HG02870 (cell line): ENCODE measurements at regions not wholly inside any gene's neighbourhood (a gene's known extent, or its start where the extent isn't known, plus 50 kb on each side); places are given as distances from the start of the nearest gene placed in this dataset.
"Not testable (repeated sequence)": the region's sequence is repeated elsewhere in the genome, so short reads cannot be mapped to it uniquely, and the experiment has no call there.

Source experiments
- ATAC-seq: cut with Tn5 transposase; IDR thresholded peaks from one replicate; pipeline ENCODE4 v1.9.1; 2021; ENCODE audit warnings: mild to moderate bottlenecking, moderate library complexity; ENCODE audit not compliant: unreplicated experiment

DNA sequence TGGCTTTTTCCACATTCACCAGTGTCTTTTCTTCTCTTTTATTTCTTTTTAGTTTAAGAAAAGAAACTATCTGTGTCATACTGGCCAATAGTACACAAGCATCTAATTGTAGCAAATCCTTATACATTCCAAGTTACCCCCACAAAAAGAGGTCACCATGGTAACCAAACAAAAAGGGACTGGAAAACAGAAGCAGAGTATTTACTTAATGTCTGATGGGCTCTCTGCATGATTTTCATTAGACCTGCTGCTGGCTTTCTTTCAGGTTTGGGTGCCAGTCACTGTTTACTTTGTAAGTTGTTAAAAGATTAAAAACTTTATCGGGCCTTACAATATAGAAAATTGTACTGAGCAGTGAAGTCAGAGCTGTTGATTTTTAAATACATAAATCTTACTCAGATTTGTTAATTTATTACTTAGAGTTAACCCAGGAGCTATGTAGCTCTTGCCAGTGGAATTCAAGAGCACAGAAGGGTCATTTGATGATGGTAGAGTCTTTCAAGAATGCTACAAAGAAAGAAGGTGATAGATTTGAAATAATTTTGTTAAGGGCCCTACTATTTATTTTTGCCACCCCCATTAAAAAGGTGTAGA, 123.9 kb downstream of the BRMS1L start:
- ATAC-seq, result no peak

DNA sequence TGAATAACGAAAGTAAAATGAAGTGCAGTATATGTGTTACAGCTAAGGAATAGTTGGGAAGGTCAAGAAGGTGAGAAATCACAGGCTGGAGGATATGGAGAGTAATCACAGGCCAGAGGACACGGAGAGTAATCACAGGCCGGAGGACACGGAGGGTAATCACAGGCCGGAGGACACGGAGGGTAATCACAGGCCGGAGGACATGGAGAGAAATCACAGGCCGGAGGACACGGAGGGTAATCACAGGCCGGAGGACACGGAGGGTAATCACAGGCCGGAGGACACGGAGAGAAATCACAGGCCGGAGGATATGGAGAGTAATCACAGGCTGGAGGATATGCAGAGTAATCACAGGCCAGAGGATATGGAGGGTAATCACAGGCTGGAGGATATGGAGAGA, 121.8 kb downstream of the BRMS1L start:
- ATAC-seq, result not testable (repeated sequence)

- ATAC-seq, result peak; percentile 60
Observed at GRCh38 chr14:35944847-35945246, 118.7 kb downstream of the BRMS1L start.

DNA sequence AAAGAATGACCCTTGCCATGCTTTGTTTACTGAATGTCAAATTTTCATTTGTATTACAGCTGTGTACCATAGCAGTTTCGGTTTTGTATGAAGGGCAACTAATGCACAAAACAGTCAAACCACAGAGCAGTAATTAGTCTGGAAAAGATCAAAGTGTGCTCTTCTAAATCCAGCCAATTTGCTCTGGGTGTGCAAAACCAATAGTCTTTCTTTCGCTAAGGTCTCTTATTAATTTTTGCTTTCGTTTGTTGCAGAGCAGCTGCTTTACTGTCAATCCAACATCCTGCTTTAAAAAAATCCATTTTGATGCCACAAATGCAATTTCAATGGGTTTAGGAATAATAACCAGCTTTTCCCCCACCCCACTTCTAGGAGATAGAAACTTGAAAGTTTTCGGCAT, 114.2 kb downstream of the BRMS1L start:
- no peak for ATAC-seq

DNA sequence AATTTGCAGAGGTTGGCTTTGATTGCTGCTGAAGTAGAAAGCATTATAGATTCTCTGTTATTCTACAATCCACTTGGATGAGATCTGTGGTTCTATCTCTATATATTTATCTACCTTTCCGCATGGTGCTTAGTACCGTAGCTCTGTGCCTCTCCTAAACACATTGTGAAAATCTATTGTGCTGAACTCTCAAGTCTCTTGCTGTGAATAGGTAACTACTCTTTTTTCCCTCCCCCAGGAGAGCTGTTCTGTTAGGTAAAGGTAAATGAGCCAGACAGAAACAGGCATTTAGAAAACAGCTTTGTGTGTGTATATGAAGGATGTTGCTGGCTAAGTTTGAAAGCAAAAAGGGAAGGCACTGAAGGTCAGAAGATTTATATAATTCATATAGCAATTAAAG, 112.6 kb downstream of the BRMS1L start:
- no peak for ATAC-seq

DNA sequence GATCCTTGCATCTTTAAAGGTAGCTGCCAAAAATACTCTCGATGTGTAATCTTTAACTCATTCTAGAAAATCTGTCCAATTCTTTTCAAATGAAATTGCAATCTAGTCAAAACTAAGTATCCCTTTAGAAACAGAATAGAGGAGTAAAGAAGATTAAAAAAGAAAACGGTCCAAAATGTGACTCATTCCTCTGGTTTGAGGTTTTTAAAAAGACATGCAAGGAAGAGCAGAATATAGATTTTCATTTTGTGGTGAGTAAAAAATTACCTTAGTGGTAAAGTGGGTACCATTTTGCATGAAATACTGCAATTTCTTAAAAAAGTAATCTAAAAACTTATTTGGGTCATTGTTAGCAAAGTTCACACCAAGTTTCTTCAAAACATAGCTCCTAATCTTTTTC, 108.4 kb downstream of the BRMS1L start:
- peak; percentile 70 for ATAC-seq

DNA sequence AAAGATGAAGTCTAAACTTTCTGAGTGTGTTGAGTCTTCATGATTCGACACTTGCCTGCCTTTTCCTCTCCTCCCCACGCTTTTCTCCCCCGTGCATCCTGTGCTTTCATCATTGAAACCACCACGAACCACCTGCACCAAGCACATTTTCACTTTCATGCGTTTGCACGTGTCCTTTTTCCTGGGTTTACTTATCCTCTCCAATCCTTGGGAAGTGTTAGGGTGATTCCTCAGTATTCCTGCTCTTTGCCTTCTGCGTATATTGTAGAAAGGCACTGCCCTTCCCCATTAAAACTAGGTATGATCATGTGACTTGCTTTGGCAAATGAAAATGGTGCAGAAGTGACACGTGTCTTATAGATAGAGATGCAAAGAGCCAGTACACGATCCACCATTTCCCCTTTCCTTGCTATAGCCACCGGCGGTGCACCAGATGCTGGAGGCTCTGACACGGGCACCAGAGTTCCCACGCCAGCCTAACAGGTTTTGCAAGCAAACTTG, 106.6 kb downstream of the BRMS1L start:
- peak; percentile 58 for ATAC-seq

DNA sequence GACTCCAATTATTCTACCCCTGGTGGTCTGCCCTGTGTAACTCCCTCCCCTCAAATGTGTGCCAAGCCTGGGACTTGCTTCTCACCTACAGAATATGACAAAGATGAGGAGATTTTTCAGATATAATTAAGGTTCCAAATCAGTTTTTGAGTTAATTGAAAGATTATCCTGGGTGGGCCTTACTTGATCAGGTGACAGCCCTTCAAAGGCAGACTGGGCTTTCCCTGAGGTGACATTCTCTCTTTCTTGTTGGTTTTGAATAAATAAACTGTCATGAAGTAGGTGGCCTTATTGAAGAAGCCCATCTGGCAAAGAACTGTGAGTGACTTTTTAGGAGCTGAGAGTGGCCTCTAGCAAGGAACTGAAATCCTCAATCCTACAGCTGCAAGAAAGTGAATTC, 106.0 kb downstream of the BRMS1L start:
- no peak for ATAC-seq

DNA sequence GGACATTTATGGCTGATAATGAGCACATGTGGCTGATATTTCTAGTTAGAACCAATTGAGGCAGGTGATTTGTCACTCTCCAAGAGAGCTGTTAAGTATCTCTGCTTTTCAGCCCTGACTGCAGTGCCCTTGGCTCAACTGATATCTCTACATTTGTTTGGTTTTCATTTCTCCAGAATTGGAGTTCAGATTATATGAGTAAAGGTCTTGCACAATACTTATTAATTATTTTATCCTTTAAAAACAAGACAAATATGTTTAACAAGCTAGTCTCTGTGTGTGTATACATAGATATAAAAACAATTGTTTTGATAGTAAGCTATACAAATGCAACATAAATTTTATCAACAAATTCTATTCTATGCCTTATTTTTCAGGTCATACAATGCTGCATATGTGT, 105.2 kb downstream of the BRMS1L start:
- ATAC-seq, result no peak

- no peak for ATAC-seq
Observed at GRCh38 chr14:35929186-35929585, 103.0 kb downstream of the BRMS1L start.

- no peak for ATAC-seq
Observed at GRCh38 chr14:35927727-35928126, 101.6 kb downstream of the BRMS1L start.

- ATAC-seq, result no peak
Observed at GRCh38 chr14:35925319-35925718, 99.2 kb downstream of the BRMS1L start.

DNA sequence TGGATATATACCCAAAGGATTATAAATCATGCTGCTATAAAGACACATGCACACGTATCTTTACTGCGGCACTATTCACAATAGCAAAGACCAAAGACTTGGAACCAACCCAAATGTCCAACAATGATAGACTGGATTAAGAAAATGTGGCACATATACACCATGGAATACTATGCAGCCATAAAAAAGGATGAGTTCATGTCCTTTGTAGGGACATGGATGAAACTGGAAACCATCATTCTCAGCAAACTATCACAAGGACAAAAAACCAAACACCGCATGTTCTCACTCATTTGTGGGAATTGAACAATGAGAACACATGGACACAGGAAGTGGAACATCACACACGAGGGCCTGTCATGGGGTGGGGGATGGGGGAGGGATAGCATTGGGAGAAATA, 96.5 kb downstream of the BRMS1L start:
- ATAC-seq, result not testable (repeated sequence)

DNA sequence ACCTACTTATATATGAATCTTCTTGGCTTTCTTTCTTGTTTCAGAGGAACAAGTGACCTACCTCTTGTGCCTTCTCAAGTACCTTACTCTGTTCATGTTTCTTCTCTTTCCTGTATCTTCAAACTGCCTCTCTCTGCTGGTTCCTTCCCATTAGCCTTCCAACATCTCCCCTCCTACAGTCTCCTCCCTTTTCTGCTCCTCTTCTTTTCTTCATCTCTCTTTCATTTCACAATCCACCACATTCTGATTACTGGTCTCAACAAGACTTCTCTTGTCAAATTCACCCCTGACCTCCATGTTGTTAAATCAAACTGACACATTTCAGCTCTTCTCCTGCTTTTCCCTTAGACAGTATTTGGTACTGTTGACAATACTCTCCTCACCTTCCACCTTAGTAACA, 95.6 kb downstream of the BRMS1L start:
- no peak for ATAC-seq
